ENCODE measurements at regions not wholly inside any gene's neighbourhood (a gene's known extent, or its start where the extent isn't known, plus 50 kb on each side); places are given as distances from the start of the nearest gene placed in this dataset.

DNA sequence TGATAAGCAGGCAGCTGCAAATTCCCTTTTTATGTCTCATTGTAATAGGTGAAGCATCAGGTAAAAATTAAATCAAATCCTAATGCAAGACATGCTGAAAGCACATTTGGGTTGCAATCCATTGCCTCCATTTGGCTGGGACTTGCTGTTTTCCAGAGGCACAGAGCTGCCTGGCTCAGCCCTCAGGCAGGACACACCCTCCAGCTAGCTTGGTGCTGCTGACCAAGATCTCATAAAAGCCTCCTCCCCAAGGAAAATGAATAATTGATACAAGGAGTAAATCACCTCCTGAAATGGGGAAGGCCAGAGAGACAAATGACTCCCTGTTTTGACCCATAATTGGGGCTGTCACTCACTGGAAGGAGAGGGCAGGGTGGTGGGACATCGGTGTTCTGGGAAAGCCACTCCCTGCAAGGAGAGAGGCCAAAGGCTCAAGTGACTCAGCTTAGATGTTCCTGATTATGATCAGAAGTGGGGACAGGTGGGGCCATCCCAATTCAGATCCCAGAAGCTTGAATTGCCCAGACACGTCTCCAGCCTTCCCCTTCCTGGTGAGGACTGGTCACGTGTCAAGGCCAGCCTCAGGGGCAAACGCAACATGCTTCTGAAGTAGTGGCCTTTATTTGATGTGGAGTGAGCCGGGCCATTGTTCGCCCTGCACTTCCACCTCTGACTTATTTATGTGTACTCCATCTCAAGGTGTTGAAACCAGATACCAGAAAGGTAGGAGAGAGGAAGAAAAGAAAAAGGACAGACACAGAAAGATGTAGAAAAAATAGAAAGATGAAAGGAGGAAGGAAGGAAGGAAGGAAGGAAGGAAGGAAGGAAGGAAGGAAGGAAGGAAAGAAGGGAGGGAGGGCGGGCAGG is 773.7 kb downstream of the BCL11B start:
- H3K4me3 ChIP-seq = no peak overlapping the region
- peak overlapping the region in 11 of 21 experiments; percentile 0 to 60 (median 25) for H3K27ac ChIP-seq

DNA sequence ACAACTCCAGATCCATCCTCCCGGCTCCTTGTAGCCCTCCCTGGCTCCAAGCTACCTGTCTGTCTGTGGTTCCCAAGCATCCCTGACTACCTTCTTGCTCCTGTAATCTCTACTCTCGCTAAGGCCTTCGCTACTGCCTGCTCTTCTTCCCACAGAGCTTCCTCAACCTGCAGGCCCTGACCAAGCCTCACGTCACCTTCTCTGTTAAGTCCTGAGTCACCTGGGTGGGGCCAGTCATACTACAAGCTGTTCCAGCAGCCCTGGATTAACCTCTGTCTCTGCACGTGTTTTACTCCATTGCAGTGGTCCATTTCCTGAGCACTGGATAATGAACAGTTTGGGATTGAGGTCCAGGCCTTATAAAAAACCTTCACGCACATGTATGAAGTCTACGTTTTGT is 770.7 kb downstream of the BCL11B start:
- Histone ChIP-seq H3K4me3 (no peak overlapping the region), H3K27ac (peak overlapping the region in 7 of 21 experiments; percentile 9 to 70 (median 45))

GRCh38 chr14:98501836-98502235 is 770.2 kb downstream of the BCL11B start:
- H3K4me3 ChIP-seq = no peak overlapping the region
- peak overlapping the region in 2 of 21 experiments; percentile 28 to 57 for H3K27ac ChIP-seq

GRCh38 chr14:98503086-98503815 is 768.7 kb downstream of the BCL11B start:
- Histone ChIP-seq H3K4me3 (no peak overlapping the region), H3K27ac (peak overlapping the region in 5 of 21 experiments; percentile 5 to 66 (median 48))

DNA sequence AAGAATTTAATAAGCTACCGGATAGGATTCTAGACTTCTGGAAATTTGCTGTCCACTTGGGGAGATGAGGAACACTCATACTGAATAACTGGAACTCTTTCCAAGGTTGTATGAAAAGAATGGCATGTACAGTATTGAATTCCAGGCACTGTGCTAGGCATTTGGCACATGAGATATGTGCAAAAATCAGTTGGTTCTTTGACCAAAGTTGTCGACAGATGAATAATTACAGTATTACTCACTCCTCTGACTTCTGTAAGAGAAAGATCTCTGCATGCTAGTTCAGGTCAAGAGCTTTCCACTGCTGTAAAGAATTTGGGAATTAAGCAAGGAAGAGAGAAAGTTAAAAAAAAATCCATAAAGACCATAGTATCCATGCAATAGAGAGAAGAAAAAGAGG is 764.7 kb downstream of the BCL11B start:
- no peak overlapping the region for H3K4me3 ChIP-seq
- no peak overlapping the region for H3K27ac ChIP-seq

- no peak overlapping the region for H3K27ac ChIP-seq
- no peak overlapping the region for H3K4me3 ChIP-seq
Measured at GRCh38 chr14:98510392-98510791, 761.6 kb downstream of the BCL11B start.

- no peak overlapping the region for H3K4me3 ChIP-seq
- peak overlapping the region in 5 of 21 experiments; percentile 18 to 76 (median 71) for H3K27ac ChIP-seq
Measured at GRCh38 chr14:98512501-98513251, 759.3 kb downstream of the BCL11B start.

DNA sequence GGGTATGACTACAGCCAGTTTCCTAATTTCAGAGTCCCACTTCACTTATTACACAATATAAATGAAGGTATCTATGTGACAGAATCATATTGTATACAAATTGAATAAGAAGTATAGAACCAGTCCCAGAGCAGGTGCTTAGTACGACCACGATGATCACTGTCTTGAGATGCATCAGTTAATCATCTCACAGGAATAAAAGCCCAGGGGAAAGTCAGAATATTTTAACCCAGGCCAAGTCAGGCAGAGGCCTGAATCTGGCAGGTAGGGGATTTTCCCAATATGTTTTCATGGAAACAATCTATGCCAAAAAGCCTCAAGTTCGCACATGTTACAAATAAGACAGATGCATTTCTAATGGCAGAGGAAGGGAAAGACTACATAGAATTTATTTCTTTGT is 758.4 kb downstream of the BCL11B start:
- Histone ChIP-seq H3K4me3 (no peak overlapping the region), H3K27ac (peak overlapping the region in 4 of 21 experiments; percentile 21 to 76 (median 68))

- peak overlapping the region in 3 of 21 experiments; percentile 21 to 76 (median 71) for H3K27ac ChIP-seq
- no peak overlapping the region for H3K4me3 ChIP-seq
Measured at GRCh38 chr14:98514016-98514415, 758.0 kb downstream of the BCL11B start.

- no peak overlapping the region for H3K27ac ChIP-seq
- H3K4me3 ChIP-seq = no peak overlapping the region
Measured at GRCh38 chr14:98536256-98536655, 735.7 kb downstream of the BCL11B start.

DNA sequence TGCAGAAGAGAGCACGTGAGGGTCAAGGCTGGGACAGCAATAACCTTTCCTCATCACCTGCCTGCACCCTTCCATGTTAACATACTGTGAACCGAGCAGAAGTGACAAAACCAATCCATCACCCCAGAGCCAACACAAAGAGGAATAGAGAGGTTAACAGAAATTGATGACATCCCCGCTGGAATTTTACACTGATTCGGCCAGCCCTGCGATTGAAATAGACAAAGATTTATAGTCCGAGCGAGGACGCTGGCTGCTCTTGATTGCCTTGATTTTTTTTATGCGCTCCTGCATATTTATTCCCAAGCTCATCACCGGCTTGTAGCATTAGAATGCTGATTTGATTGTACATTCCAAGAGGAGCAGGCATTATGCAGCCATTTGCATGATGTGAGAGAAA is 729.7 kb downstream of the BCL11B start:
- no peak overlapping the region for H3K4me3 ChIP-seq
- H3K27ac ChIP-seq = no peak overlapping the region

GRCh38 chr14:98543074-98543473 is 728.9 kb downstream of the BCL11B start:
- Histone ChIP-seq H3K4me3 (no peak overlapping the region), H3K27ac (no peak overlapping the region)

GRCh38 chr14:98544174-98544573 is 727.8 kb downstream of the BCL11B start:
- Histone ChIP-seq H3K4me3 (no peak overlapping the region), H3K27ac (peak overlapping the region in 1 of 21 experiments; percentile 6)

DNA sequence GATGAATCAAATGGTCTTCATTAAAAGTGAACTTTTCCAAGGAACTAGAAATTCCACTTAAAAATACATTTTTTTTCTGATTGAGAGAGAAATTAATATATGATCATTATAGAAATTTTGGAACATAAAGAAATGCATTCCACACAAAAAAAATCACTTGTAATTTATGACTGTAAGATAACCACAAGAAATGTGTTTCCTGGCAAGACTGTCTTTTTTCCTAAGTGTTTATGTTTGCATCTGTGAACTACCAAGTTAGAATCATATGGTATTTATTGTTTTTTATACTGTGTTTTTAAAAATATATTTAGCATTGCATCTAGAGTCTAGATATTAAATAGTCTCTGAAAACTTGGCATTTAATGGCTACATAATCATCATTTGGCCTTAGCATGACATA is 726.8 kb downstream of the BCL11B start:
- no peak overlapping the region for H3K27ac ChIP-seq
- H3K4me3 ChIP-seq = no peak overlapping the region

GRCh38 chr14:98548071-98548686 is 723.8 kb downstream of the BCL11B start:
- no peak overlapping the region for H3K4me3 ChIP-seq
- H3K27ac ChIP-seq = no peak overlapping the region

DNA sequence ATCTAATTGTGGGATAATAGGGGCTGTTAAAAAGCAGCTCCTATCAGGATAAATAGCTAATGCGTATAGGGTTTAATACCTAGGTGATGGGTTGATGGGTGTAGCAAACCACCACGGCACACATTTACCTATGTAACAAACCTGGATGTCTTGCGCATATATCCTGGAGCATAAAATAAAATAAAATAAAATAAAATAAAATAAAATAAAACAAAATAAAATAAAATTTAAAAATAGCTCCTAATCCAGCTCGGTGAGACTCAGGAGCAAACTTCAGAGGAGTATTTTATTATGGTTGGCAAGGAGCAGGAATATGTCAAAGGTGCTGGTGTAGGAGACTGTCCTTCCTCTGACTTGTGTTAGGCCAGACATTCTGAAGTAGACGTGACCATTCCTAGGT is 721.0 kb downstream of the BCL11B start:
- no peak overlapping the region for H3K27ac ChIP-seq
- H3K4me3 ChIP-seq = no peak overlapping the region

GRCh38 chr14:98555440-98555839 is 716.6 kb downstream of the BCL11B start:
- no peak overlapping the region for H3K4me3 ChIP-seq
- H3K27ac ChIP-seq = no peak overlapping the region

- Histone ChIP-seq H3K4me3 (no peak overlapping the region), H3K27ac (no peak overlapping the region)
Measured at GRCh38 chr14:98564006-98564405, 708.0 kb downstream of the BCL11B start.

- no peak overlapping the region for H3K4me3 ChIP-seq
- H3K27ac ChIP-seq = no peak overlapping the region
Measured at GRCh38 chr14:98564541-98564940, 707.5 kb downstream of the BCL11B start.

- no peak overlapping the region for H3K27ac ChIP-seq
- H3K4me3 ChIP-seq = no peak overlapping the region
Measured at GRCh38 chr14:98571104-98571503, 700.9 kb downstream of the BCL11B start.

All from skin epidermis (tissue), 12 donors.